CD4-positive, alpha-beta T cell (primary cell): ENCODE measurements at regions not wholly inside any gene's neighbourhood (a gene's known extent, or its start where the extent isn't known, plus 50 kb on each side); places are given as distances from the start of the nearest gene placed in this dataset.
"Not testable (repeated sequence)": the region's sequence is repeated elsewhere in the genome, so short reads cannot be mapped to it uniquely, and the experiment has no call there.

Experiments
- ATAC-seq: fragments of 200-7000 bp; cut with Tn5 transposase; one replicate; pipeline ENCODE4 v1.10.0; 2022; ENCODE audit warnings: mild to moderate bottlenecking; ENCODE audit not compliant: poor library complexity
- CTCF ChIA-PET: fragments of 350-600 bp; sonication (Branson Sonifier 250); formaldehyde crosslinking; loops from one replicate; lab custom pipeline; 2021; ENCODE audit warnings: antibody characterized with exemption, inconsistent platforms; lab: Charles Lee
- POLR2A ChIA-PET: fragments of 350-600 bp; sonication (Branson Sonifier 250); formaldehyde crosslinking; loops from one replicate; lab custom pipeline; 2021; ENCODE audit warnings: antibody characterized with exemption, inconsistent platforms; lab: Charles Lee
- DNase-seq, 14 experiments: peaks; one replicate each; pipeline ENCODE4 v3.0.0-alpha.2; 2013 to 2020; ENCODE audit warnings: mixed read lengths in 2 of 14
- H3K27ac ChIP-seq, 2 donors: one replicate each; pipeline versions ENCODE4 v1.5.1 to v1.7.0; 2013; ENCODE audit warnings: low read length in 2 of 2, low read depth in 1 of 2, mild to moderate bottlenecking in 1 of 2
- H3K27me3 ChIP-seq, 2 experiments: 1 replicate in 1 of 2; 2 replicates in 1 of 2; pipeline versions ENCODE4 v1.6.1 to v1.7.0; 2013; ENCODE audit warnings: low read length in 2 of 2, control low read depth in 1 of 2, mild to moderate bottlenecking in 1 of 2, moderate library complexity in 1 of 2; ENCODE audit not compliant: insufficient read depth in 2 of 2, control insufficient read depth in 1 of 2
- H3K36me3 ChIP-seq: one replicate; pipeline ENCODE4 v1.6.1; 2013; ENCODE audit warnings: low read length, control low read depth; ENCODE audit not compliant: insufficient read depth
- H3K4me1 ChIP-seq: one replicate; pipeline ENCODE4 v1.6.1; 2013; ENCODE audit warnings: low read length, control low read depth; ENCODE audit not compliant: insufficient read depth
- H3K4me3 ChIP-seq: one replicate; pipeline ENCODE4 v1.5.1; 2013; ENCODE audit warnings: mild to moderate bottlenecking, low read length, moderate library complexity
- H3K9me3 ChIP-seq, 2 experiments: 1 replicate in 1 of 2; 2 replicates in 1 of 2; pipeline versions ENCODE4 v1.6.1 to v1.7.0; 2013; ENCODE audit warnings: low read length in 2 of 2, mild to moderate bottlenecking in 2 of 2, control low read depth in 1 of 2, moderate library complexity in 1 of 2; ENCODE audit not compliant: control insufficient read depth in 1 of 2, insufficient read depth in 1 of 2
- H3K27ac Mint-ChIP-seq: one replicate; pipeline ENCODE4 v1.8.0; 2020; ENCODE audit warnings: mixed read lengths
- H3K27me3 Mint-ChIP-seq: one replicate; pipeline ENCODE4 v1.8.0; 2021; ENCODE audit warnings: mixed read lengths
- H3K36me3 Mint-ChIP-seq: one replicate; pipeline ENCODE4 v1.8.0; 2021; ENCODE audit warnings: low read depth, mixed read lengths
- H3K4me1 Mint-ChIP-seq: one replicate; pipeline ENCODE4 v1.8.0; 2021; ENCODE audit warnings: low read depth, mixed read lengths
- H3K4me3 Mint-ChIP-seq: one replicate; pipeline ENCODE4 v1.8.0; 2020; ENCODE audit warnings: mild to moderate bottlenecking, mixed read lengths
- H3K9me3 Mint-ChIP-seq: one replicate; pipeline ENCODE4 v1.8.0; 2020; ENCODE audit warnings: mixed read lengths
- CTCF ChIP-seq: fragments of 200-600 bp; IDR thresholded peaks from one replicate; pipeline ENCODE4 v1.8.0; 2022; ENCODE audit warnings: antibody characterized with exemption, mild to moderate bottlenecking
- intact Hi-C, 2 experiments: fragments of 100-400 bp; cut with DNase I in 1 of 2; cut with micrococcal nuclease in 1 of 2; formaldehyde crosslinking; loops; one replicate each; pipeline versions ENCODE4 v1.15.1 to v1.9.0; 2023 to 2025; cut with DNase I, micrococcal nuclease

DNA sequence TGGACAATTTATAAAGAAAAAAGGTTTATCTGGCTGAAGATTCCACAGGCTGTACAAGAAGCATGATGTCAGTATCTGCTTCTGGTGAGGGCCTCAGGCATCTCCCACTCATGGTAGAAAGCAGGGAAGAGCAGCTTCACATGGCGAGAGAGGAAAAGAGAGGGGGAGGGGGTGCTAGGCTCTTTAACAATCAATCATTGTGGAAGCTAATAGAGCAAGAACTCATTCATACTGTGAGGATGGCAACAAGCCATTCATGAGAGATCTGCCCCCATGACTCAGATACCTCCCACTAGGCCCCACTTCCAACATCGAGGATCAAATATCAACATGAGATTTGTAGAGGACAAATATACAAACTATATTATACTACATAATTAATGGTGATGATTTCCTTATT lies 361.9 kb upstream of the FAR2 start:
- Histone ChIP-seq H3K27ac (no peak overlapping the region), H3K27me3 (no peaks in the 10 kb centered on the region), H3K9me3 (no peaks in the 10 kb centered on the region), H3K4me1 (no peaks in the 10 kb centered on the region), H3K4me3 (no peak overlapping the region), H3K36me3 (no peaks in the 10 kb centered on the region)
- Mint-ChIP-seq H3K4me3 (no peak overlapping the region), H3K4me1 (no peaks in the 10 kb centered on the region), H3K27ac (no peak overlapping the region), H3K36me3 (no peaks in the 10 kb centered on the region), H3K27me3 (no peaks in the 10 kb centered on the region), H3K9me3 (no peaks in the 10 kb centered on the region)
- no peak for TF ChIP-seq CTCF
- intact Hi-C loops: no loop called here
- POLR2A ChIA-PET: no interaction called here
- CTCF ChIA-PET: no interaction called here
- no peak for DNase-seq
- no peak for ATAC-seq

DNA sequence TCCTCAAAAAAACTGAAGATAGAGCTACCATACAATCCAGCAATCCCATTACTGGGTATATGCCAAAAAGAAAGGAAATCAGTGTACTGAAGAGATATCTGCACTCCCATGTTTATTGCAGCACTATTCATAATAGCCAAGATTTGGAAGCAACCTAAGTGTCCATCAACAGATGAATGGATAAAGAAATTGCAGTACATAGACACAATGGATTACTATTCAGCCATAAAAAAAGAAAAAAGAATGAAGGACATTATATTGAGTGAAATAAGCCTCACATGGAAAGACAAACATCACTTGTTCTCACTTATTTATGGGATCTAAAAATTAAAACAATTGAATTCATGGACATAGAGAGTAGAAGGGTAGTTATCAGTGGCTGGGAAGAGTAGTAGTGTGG lies 360.8 kb upstream of the FAR2 start:
- H3K27ac Mint-ChIP-seq, POLR2A ChIA-PET, DNase-seq, H3K9me3 Mint-ChIP-seq, H3K27me3 ChIP-seq, H3K36me3 ChIP-seq, H3K4me1 Mint-ChIP-seq, H3K4me1 ChIP-seq, CTCF ChIA-PET, intact Hi-C loops, H3K27me3 Mint-ChIP-seq, H3K9me3 ChIP-seq, H3K4me3 Mint-ChIP-seq, ATAC-seq, H3K4me3 ChIP-seq, H3K27ac ChIP-seq, H3K36me3 Mint-ChIP-seq: not testable (repeated sequence)

GRCh38 chr12:28793581-28794151 lies 355.4 kb upstream of the FAR2 start:
- no peak for DNase-seq
- Histone ChIP-seq H3K9me3 (no peaks in the 10 kb centered on the region), H3K4me1 (no peaks in the 10 kb centered on the region), H3K36me3 (no peaks in the 10 kb centered on the region), H3K27ac (no peak overlapping the region), H3K4me3 (no peak overlapping the region), H3K27me3 (no peaks in the 10 kb centered on the region)
- TF ChIP-seq CTCF: no peak
- no peak for ATAC-seq
- H3K36me3 Mint-ChIP-seq: no peaks in the 10 kb centered on the region
- ChIA-PET CTCF (no interaction called here), POLR2A (no interaction called here)
- no peak overlapping the region for H3K27ac Mint-ChIP-seq
- intact Hi-C loops: no loop called here
- no peak overlapping the region for H3K4me3 Mint-ChIP-seq
- peaks cover 5% of the 10 kb centered on the region for H3K27me3 Mint-ChIP-seq
- no peaks in the 10 kb centered on the region for H3K9me3 Mint-ChIP-seq
- H3K4me1 Mint-ChIP-seq: no peaks in the 10 kb centered on the region

GRCh38 chr12:28794211-28794610 lies 354.9 kb upstream of the FAR2 start:
- Histone ChIP-seq H3K27me3 (no peaks in the 10 kb centered on the region), H3K4me3 (no peak overlapping the region), H3K36me3 (no peaks in the 10 kb centered on the region), H3K27ac (no peak overlapping the region), H3K9me3 (no peaks in the 10 kb centered on the region), H3K4me1 (no peaks in the 10 kb centered on the region)
- H3K27me3 Mint-ChIP-seq: peaks cover 5% of the 10 kb centered on the region
- no peak overlapping the region for H3K27ac Mint-ChIP-seq
- H3K36me3 Mint-ChIP-seq: no peaks in the 10 kb centered on the region
- H3K9me3 Mint-ChIP-seq: no peaks in the 10 kb centered on the region
- no peaks in the 10 kb centered on the region for H3K4me1 Mint-ChIP-seq
- CTCF ChIA-PET: no interaction called here
- no peak overlapping the region for H3K4me3 Mint-ChIP-seq
- intact Hi-C loops: no loop called here
- DNase-seq: no peak
- POLR2A ChIA-PET: no interaction called here
- ATAC-seq: no peak
- no peak for TF ChIP-seq CTCF
